Nephron progenitor cell (in vitro differentiated cells): ENCODE measurements at regions not wholly inside any gene's neighbourhood (a gene's known extent, or its start where the extent isn't known, plus 50 kb on each side); places are given as distances from the start of the nearest gene placed in this dataset.
"Not testable (repeated sequence)": the region's sequence is repeated elsewhere in the genome, so short reads cannot be mapped to it uniquely, and the experiment has no call there.

ENCODE experiments used
- DNase-seq: peaks from one replicate; pipeline ENCODE4 v3.0.0; 2021
- H3K27ac Mint-ChIP-seq: 2 replicates; pipeline ENCODE4 v1.8.0; 2021; ENCODE audit warnings: mild to moderate bottlenecking, moderate library complexity, mixed read lengths
- H3K27me3 Mint-ChIP-seq: 2 replicates; pipeline ENCODE4 v1.8.0; 2021; ENCODE audit warnings: mild to moderate bottlenecking, low read depth, mixed read lengths; ENCODE audit not compliant: poor library complexity
- H3K36me3 Mint-ChIP-seq: 2 replicates; pipeline ENCODE4 v1.8.0; 2021; ENCODE audit warnings: low read depth, mixed read lengths
- H3K4me1 Mint-ChIP-seq: 2 replicates; pipeline ENCODE4 v1.8.0; 2021; ENCODE audit warnings: mixed read lengths
- H3K4me3 Mint-ChIP-seq: 2 replicates; pipeline ENCODE4 v1.8.0; 2021; ENCODE audit warnings: mild to moderate bottlenecking, moderate library complexity, mixed read lengths
- H3K9me3 Mint-ChIP-seq: 2 replicates; pipeline ENCODE4 v1.8.0; 2021; ENCODE audit warnings: mild to moderate bottlenecking, moderate library complexity, mixed read lengths
- TF ChIP-seq, protein P1 (sequence below): fragments of 200-600 bp; sonication (generic); IDR thresholded peaks from 2 replicates; pipeline ENCODE4 v1.5.0; 2021; ENCODE audit warnings: antibody characterized with exemption

DNA sequence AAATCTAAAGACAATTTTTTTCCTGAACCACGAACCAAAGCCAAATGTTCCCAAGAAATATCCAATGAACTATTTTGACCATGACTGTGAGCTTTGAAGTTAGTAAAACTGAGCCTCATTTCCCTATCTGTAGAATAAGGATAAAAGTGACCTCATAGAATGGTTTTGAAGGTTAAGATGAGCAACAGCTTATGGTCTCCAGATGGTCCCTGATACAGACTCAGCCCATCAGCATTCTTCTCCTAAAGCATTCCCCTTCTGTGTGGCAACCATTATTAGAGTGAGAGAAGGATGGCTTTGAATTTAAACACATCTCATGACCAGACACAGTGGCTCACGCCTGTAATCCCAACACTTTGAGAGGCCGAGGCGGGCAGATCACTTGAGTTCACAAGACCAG lies 70.1 kb downstream of the COPRS start:
- peaks cover 3% of the 10 kb centered on the region for H3K9me3 Mint-ChIP-seq
- no peak overlapping the region for H3K4me3 Mint-ChIP-seq
- no peak for DNase-seq
- no peak overlapping the region for H3K27ac Mint-ChIP-seq
- H3K27me3 Mint-ChIP-seq = peaks cover 19% of the 10 kb centered on the region
- H3K4me1 Mint-ChIP-seq = peaks cover 10% of the 10 kb centered on the region
- no peaks in the 10 kb centered on the region for H3K36me3 Mint-ChIP-seq
- TF ChIP-seq, protein P1, sequence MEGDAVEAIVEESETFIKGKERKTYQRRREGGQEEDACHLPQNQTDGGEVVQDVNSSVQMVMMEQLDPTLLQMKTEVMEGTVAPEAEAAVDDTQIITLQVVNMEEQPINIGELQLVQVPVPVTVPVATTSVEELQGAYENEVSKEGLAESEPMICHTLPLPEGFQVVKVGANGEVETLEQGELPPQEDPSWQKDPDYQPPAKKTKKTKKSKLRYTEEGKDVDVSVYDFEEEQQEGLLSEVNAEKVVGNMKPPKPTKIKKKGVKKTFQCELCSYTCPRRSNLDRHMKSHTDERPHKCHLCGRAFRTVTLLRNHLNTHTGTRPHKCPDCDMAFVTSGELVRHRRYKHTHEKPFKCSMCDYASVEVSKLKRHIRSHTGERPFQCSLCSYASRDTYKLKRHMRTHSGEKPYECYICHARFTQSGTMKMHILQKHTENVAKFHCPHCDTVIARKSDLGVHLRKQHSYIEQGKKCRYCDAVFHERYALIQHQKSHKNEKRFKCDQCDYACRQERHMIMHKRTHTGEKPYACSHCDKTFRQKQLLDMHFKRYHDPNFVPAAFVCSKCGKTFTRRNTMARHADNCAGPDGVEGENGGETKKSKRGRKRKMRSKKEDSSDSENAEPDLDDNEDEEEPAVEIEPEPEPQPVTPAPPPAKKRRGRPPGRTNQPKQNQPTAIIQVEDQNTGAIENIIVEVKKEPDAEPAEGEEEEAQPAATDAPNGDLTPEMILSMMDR = no peak

DNA sequence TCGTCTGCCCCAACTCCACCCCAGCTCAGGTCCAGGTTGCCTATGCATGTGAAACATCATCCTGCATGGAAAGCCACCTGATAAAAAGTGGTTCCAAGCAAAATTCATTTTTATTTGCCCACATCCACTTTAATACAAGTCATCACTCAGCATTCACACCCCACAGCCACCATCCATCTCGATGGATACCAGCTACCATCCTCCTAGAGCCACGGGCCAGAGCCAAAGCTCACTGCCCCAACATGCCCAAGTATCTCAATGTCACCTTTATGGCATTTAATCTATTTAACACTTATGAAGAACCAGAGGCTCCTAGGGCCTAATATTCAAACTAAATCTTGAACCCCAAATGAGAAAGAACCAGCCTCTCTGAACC lies 70.5 kb downstream of the COPRS start:
- peaks cover 3% of the 10 kb centered on the region for H3K9me3 Mint-ChIP-seq
- H3K4me1 Mint-ChIP-seq = peaks cover 10% of the 10 kb centered on the region
- H3K4me3 Mint-ChIP-seq = no peak overlapping the region
- no peaks in the 10 kb centered on the region for H3K36me3 Mint-ChIP-seq
- peaks cover 22% of the 10 kb centered on the region for H3K27me3 Mint-ChIP-seq
- no peak overlapping the region for H3K27ac Mint-ChIP-seq
- DNase-seq = no peak
- TF ChIP-seq, protein P1 = no peak

DNA sequence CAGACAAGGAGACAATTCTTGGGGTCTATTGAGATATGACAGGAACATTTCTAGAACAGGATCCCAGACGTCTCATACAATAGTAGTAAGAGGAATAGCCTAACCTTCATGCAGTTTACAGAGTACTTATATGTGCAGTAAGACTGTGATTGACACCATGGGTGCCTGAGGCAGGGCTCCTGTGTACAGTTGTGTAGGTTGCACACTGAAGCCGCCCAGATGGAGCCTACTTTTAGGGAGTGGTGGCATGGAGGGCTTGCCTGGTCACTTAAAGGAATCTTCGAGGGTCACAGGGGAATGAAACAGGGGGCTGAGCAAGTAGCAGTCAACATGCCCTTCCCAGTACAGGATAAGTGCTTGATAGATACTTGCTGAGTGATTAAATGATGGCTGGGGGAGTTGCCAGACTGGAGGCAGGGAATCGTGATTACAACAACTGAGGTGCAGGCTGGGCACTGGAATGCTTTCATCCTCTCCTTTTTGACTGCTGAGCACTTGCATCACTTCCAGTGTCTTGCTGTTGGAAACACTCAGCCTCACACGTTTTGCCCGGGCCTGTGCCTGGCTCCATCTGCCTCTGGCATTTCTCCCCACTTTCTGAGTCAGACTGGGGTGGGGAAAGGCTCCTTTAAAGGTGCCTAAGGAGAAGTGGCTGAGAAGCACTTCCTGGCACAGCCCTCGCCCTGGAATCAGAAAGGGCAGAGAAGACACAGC lies 71.0 kb downstream of the COPRS start:
- TF ChIP-seq, protein P1 = no peak
- peaks cover 6% of the 10 kb centered on the region for H3K9me3 Mint-ChIP-seq
- no peak for DNase-seq
- no peaks in the 10 kb centered on the region for H3K36me3 Mint-ChIP-seq
- peaks cover 28% of the 10 kb centered on the region for H3K27me3 Mint-ChIP-seq
- H3K4me1 Mint-ChIP-seq = peaks cover 10% of the 10 kb centered on the region
- H3K4me3 Mint-ChIP-seq = no peak overlapping the region
- H3K27ac Mint-ChIP-seq = no peak overlapping the region

DNA sequence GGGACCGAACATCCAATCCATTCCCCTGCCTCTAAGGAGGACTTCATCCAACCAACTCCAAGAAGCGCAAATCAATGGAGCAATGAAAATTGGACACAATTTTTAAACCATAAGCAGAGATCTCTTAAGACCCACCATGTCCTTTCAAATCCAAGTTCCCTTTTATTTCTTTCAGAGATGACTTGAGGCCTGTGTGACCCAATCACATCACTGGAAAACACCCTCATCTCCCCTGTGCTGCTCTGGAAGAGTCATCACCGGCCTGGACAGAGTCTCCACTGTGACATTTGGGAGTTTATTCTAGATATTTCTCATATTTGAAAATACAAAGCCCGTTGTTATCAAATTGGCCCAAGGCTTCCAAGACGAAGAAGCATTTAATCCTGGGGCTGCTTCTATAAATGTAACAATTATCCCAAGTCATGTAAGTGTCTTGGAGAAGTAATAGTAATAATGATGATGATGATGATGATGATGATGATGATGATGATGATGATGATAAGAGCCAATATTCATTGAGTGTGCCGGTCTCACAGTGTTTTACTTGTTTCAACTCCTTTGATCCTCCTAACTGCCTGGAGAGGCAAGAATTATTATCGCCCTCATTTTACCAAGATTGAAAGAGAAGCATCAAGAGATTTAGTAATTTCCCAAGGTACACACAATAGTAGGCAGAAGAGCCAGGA lies 72.1 kb downstream of the COPRS start:
- TF ChIP-seq, protein P1 = no peak
- Mint-ChIP-seq H3K4me3 (no peak overlapping the region), H3K4me1 (peaks cover 10% of the 10 kb centered on the region)

DNA sequence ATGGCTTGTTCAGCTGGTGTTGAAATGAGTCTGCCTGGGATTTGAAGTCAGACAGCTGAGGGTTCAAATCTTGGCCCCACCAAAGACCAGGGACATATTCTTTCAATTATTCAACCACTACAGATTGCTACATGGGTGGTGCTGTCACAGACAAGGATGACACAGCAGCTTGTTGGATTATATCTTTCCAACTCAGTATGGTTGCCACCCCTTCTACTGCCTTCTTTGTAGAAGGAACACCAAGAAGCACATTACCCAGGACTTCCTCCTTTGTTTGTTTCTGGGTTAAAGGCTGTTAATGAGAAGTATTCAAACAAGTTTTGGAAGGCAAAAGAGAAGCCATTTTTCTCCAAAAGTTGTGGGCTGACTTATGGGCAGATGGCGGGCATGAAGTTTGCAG lies 78.6 kb downstream of the COPRS start:
- TF ChIP-seq, protein P1 = no peak
- Mint-ChIP-seq H3K4me1 (no peaks in the 10 kb centered on the region), H3K36me3 (no peaks in the 10 kb centered on the region), H3K4me3 (no peak overlapping the region), H3K9me3 (peaks cover 14% of the 10 kb centered on the region), H3K27me3 (peaks cover 32% of the 10 kb centered on the region), H3K27ac (no peak overlapping the region)
- no peak for DNase-seq

More for the DNA sequence above, 72.1 kb downstream of the COPRS start:
- Mint-ChIP-seq H3K27ac (no peak overlapping the region), H3K9me3 (peaks cover 6% of the 10 kb centered on the region), H3K27me3 (peaks cover 27% of the 10 kb centered on the region), H3K36me3 (no peaks in the 10 kb centered on the region)
- no peak for DNase-seq

DNA sequence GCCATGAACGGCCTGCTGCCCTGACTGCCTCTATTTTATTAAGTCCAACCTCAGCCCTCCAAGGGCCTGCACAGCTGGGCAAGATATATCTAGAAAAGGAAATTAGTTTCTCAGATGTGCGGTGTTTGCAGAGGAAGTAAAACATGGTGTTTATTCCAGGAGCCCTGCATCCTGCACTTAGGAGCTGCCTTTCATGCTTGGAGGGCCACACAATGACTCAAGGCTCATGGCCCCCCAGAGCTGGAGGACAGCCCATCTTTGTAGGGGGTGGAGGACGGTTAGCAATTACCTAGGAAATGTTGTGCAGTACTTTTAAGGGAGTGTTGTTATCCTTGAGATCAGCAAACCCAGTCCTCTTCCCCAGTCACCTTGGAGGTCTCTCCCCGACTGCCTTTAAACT lies 80.5 kb downstream of the COPRS start:
- Mint-ChIP-seq H3K36me3 (no peaks in the 10 kb centered on the region), H3K4me1 (no peaks in the 10 kb centered on the region), H3K27ac (no peak overlapping the region), H3K27me3 (peaks cover 24% of the 10 kb centered on the region), H3K4me3 (no peak overlapping the region), H3K9me3 (peaks cover 14% of the 10 kb centered on the region)
- DNase-seq = no peak
- TF ChIP-seq, protein P1 = no peak

DNA sequence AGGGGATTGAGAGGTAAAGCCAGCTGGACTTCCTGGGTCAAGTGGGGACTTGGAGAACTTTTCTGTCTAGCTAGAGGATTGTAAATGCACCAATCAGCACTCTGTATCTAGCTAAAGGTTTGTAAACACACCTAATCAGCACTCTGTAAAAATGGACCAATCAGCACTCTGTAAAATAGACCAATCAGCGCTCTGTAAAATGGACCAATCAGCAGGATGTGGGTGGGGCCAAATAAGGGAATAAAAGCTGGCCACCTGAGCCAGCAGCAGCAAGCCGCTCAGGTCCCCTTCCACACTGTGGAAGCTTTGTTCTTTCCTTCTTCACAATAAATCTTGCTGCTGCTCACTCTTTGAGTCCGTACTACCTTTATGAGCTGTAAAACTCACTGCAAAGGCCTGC lies 87.7 kb downstream of the COPRS start:
- not testable (repeated sequence) for H3K9me3 Mint-ChIP-seq, H3K36me3 Mint-ChIP-seq, H3K27ac Mint-ChIP-seq, DNase-seq, H3K4me3 Mint-ChIP-seq, H3K4me1 Mint-ChIP-seq
- H3K27me3 Mint-ChIP-seq = peaks cover 28% of the 10 kb centered on the region

DNA sequence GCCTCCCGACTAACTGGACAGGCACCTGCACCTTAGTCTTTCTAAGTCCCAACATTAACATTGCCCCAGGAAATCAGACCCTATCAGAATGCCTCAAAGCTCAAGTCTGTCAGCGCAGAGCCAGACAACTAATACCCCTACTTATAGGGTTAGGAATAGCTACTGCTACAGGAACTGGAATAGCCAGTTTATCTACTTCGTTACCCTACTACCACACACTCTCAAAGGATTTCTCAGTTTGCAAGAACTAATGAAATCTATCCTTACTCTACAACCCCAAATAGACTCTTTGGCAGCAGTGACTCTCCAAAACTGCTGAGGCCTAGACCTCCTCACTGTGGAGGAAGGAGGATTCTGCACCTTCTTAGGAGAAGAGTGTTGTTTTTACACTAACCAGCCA lies 88.5 kb downstream of the COPRS start:
- not testable (repeated sequence) for H3K4me3 Mint-ChIP-seq

More for the DNA sequence above, 88.5 kb downstream of the COPRS start:
- peaks cover 24% of the 10 kb centered on the region for H3K27me3 Mint-ChIP-seq
- H3K4me1 Mint-ChIP-seq, H3K9me3 Mint-ChIP-seq, DNase-seq, H3K27ac Mint-ChIP-seq, H3K36me3 Mint-ChIP-seq: not testable (repeated sequence)
